KOPT-K1 (cell line): ENCODE measurements at regions not wholly inside any gene's neighbourhood (a gene's known extent, or its start where the extent isn't known, plus 50 kb on each side); places are given as distances from the start of the nearest gene placed in this dataset.
"Not testable (repeated sequence)": the region's sequence is repeated elsewhere in the genome, so short reads cannot be mapped to it uniquely, and the experiment has no call there.

Experiments
- H3K27ac ChIP-seq: fragments of 200-600 bp; sonication (generic); 2 replicates; pipeline ENCODE4 v1.5.1; 2016; ENCODE audit warnings: antibody characterized with exemption, mild to moderate bottlenecking, low read depth, low read length; ENCODE audit not compliant: poor library complexity, severe bottlenecking
- H3K36me3 ChIP-seq: fragments of 200-600 bp; sonication (generic); 2 replicates; pipeline ENCODE4 v1.5.1; 2017; ENCODE audit warnings: antibody characterized with exemption, mild to moderate bottlenecking, low read length, moderate library complexity; ENCODE audit not compliant: insufficient read depth
- H3K9me3 ChIP-seq: fragments of 200-600 bp; sonication (generic); 2 replicates; pipeline ENCODE4 v1.5.1; 2017; ENCODE audit warnings: antibody characterized with exemption, low read length, mild to moderate bottlenecking; ENCODE audit not compliant: insufficient read depth, poor library complexity, severe bottlenecking

DNA sequence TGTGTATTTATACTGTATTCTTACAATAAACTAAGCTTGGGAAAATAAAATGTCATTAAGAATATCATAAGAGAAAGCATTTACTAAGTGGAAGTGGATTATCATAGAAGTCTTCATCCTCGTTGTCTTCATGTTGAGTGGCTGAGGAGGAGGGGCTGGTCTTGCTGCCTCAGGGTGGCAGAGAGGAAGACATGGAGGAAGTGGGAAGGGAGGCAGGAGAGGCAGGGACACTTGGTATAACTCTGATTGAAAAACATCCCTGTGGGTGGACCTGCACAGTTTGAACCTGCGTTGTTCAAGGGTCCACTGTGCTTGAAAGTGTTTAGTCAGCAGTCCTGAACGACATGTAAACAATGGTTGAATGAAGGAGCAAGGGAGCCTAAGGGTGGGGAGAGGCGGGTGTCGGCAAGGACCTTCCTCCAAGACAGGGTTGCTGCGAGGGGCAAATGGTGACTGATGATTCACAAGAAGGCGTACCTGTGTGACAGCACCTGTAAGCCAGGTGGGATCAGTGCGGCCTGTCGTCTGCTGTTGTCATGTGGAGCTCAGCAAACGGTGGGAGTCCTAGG, 103.8 kb upstream of the KLF13 start:
- Histone ChIP-seq H3K27ac (no peak overlapping the region), H3K9me3 (no peaks in the 10 kb centered on the region), H3K36me3 (no peaks in the 10 kb centered on the region)

DNA sequence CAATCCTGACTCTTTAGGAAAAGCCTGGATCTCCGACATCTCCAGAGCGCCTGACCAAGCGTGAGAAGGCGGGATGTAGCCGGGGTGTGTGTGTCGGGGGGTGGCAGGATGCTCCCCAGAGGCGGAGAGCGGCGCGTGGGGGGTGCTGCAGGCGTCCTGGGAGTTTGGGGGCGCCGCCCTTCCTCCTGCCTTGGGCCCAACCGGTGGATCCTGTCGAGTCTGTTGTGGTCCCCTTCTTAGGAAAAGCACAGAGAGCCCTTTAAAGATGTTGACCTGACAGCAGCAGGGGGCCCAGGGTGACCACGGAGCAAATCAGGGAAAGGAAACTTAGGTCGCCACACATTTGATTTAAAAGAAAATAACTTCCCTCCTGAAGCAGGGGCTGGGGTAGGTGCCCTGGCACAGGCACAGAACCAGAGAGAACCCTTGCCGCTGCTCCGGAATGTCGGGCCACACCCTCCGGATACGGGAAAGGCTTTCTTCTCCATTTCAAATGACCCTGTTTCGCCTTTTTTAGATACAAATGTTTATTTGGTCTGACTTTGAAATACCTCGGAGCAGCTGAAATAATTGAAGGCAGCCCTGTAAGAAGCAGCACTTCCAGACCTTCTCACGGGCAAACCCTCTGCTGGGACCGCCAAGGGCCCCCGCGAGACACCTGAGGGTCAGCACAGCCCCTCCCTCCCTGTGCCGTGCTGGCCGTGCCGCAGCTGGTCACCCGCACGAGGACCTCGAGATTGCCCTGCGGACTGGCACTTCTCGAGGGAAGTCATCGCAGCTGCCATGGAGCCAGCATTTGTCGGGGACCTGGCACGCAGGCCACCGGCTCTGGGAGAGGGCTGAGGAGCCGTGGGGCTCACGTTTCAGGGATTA, 102.9 kb upstream of the KLF13 start:
- H3K36me3 ChIP-seq, result no peaks in the 10 kb centered on the region
- no peaks in the 10 kb centered on the region for H3K9me3 ChIP-seq
- H3K27ac ChIP-seq, result no peak overlapping the region

DNA sequence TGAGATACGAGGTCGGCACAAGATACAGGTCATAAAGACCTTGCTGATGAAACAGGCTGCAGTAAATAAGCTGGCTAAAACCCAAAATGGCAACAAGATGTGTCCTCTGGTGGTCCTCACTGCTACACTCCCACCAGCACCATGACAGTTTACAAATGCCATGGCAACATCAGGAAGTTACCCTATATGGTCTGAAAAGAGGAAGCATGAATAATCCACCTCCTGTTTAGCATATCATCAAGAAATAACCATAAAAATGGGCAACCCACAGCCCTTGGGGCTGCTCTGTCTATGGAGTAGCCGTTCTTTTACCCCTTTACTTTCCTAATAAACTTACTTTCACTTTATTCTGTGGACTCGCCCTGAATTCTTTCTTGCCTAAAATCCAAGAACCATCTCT, 102.0 kb upstream of the KLF13 start:
- H3K36me3 ChIP-seq, H3K27ac ChIP-seq, H3K9me3 ChIP-seq: not testable (repeated sequence)

DNA sequence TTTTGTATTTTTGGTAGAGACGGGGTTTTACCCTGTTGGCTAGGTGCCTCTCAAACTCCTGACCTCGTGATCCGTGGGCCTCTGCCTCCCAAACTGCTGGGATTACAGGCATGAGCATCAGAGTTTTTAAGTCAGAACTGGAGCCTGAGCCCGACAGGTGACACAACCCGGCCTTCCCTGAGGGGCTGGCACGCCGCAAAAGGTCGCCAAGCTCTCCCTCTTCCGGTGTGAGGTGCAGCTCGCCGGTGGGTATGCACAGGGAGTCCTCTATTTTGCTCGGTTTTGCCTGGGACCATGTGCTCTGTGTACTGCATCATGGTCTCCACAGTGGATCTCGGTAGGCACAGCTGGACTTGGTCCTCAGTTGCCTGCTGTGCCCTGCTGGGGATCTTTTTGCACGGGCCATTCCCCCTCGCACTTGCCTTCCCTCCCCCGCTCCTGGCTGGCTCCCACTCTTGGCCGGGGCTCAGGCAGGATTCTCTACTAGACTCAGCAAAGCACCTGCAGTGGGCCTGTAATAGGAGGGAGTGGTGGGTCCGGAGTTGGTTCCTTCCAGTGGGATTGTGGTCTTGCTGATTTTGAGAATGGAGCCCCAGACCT, 101.2 kb upstream of the KLF13 start:
- Histone ChIP-seq H3K36me3 (no peaks in the 10 kb centered on the region), H3K27ac (no peak overlapping the region), H3K9me3 (no peaks in the 10 kb centered on the region)

DNA sequence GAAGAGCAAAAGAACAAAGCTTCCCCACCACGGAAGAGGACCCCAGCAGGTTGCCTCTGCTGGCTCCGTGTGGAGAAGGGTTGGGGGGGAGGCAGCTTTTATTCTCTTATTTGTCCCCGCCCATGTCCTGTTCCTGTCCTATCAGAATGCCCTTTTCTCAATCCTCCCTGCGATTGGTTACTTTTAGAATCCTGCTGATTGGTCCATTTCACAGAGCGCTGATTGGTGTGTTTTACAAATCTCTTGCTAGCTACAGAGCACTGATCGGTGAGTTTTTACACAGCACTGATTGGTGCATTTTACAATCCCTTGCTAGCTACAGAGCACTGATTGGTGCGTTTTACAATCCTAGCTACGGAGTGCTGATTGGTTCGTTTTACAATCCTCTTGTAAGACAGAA, 100.6 kb upstream of the KLF13 start:
- H3K36me3 ChIP-seq, result no peaks in the 10 kb centered on the region
- no peaks in the 10 kb centered on the region for H3K9me3 ChIP-seq
- no peak overlapping the region for H3K27ac ChIP-seq

DNA sequence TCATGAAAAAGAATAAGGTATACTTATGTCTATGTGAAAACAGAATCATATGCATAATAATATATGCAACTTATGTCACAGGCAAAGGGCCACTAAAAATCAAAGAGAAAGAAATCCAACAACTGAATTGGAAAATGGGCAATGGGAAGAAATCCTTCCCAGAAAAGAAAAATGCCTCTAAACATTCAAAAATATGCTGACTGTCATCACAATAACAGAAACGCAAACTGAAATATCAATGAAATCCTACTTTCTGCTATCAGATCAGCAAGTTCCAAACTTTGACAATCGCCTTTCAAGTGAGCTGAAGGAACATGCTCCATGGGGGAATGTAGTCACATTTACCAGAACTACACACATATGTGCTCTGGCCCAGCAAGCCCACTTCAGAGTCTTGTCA, 99.4 kb upstream of the KLF13 start:
- Histone ChIP-seq H3K27ac (no peak overlapping the region), H3K36me3 (no peaks in the 10 kb centered on the region), H3K9me3 (no peaks in the 10 kb centered on the region)

DNA sequence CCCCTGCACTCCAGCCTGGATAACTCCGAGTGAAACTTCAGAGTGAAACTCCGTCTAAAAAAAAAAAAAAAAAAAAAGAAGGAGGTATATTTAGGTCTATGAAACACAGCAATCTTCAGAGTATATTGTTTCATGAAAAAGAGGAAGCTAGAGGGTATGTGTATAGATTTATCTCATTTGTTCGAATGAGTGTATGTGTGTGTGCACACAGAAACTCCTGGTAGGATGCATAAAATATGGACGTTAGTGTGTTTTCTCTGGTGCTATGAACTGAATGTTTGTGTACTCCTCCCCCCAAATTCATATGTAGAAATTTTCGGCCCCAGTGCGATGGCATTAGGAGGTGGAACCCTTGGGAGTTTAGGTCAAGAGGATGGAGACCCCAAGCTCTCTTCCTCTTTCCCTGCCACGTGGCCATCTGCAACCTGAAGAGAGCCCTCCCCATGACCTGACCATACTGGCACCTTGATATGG, 98.6 kb upstream of the KLF13 start:
- no peaks in the 10 kb centered on the region for H3K9me3 ChIP-seq
- H3K27ac ChIP-seq, result no peak overlapping the region
- H3K36me3 ChIP-seq, result no peaks in the 10 kb centered on the region

DNA sequence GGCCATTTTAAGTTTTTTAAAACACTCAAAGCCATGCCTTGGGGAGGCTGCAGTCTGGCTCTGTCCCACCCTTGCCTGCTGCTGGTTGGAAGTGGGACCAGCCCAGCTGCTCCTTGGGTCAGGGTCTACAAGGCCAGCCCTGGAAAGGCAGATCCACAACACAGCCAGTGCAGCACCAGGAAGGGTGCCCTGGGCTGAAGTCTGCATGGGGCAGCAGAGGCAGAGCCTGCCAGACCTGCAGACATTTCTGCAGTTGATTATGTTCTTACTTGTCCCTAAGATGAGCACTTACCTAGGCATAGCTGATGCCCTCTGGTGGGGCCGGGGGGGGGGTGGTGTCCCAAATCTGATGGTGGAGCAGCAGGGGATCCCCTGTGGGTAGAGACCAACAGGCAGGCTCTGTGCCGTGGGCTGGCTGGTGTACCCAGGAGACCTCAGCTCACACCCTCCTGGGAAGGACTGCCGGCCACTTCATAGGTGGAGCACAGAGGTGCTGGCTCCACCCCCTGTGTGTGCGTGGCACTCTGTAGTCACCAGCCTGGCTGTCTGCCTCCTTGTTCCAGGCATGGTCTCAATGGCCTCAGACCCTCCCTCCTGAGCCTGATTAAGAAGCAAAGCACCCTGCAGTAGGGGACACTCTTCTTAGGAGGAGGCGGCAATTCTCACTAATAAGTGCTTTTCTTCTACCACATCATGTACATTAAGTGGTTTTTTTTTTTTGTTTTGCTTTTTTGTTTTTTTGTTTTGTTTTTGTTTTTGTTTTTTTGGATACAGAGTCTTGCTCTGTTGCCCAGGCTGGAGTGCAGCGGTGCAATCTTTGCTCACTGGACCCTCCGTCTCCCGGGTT, 97.4 kb upstream of the KLF13 start:
- Histone ChIP-seq H3K36me3 (no peaks in the 10 kb centered on the region), H3K9me3 (no peaks in the 10 kb centered on the region), H3K27ac (no peak overlapping the region)

DNA sequence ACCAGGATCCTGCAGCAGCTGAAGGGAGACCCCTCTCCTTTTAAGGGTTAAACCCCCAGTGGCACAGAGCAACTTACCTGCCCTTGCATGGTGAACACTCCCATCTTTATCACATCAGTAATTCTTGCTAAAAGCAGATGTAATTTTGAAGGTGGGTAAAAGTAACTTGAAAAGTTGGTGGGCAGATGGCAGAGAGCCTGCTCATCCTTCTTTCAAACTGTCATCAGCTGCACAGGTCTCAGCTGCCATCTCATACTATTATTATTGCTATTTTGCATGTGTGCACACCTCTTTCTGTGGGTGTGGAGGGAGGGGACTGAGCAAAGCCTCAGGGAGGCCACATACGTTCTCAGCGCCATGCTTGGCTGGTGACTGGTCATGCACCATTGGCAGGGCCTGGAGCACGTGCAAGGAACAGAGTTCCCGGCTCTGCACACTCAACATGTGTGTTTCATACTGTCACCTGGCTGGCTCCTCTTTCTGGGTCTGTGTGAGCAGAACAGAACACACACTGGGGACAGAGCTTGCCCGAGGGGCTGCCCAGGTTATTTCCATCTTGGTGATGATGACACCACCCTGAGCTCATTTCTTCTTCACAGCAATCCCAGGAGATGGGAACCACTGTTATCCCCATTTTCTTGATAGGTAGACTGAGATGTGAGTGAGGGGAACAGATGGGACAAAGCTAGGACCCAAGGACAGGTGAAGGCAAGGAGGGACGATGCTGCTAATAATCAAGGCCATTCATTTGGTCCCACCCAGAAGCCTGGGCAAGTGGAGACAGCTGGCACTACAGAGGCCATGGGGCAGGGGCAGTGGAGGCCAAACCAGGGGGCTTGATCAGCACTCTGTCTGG, 95.8 kb upstream of the KLF13 start:
- Histone ChIP-seq H3K36me3 (no peaks in the 10 kb centered on the region), H3K9me3 (no peaks in the 10 kb centered on the region), H3K27ac (no peak overlapping the region)

DNA sequence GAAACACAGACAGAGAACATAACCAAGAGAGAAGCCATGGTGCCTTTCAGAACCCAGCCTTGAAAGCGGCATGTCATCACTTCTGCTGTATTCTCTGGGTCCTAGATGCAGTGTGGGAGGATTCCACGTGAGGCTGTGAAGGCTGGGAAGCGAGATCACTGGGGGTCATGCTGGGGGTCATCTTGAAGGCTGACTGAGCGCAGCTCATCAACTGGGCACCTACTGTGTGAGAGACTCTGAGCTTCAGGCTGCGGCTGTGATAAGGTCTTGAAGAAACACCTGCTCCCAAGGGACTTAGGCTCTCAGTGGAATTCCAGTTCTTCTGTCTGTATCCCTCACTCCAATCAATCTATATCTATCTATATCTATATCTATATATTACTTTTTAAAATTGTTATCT, 91.8 kb upstream of the KLF13 start:
- no peak overlapping the region for H3K27ac ChIP-seq
- no peaks in the 10 kb centered on the region for H3K36me3 ChIP-seq
- no peaks in the 10 kb centered on the region for H3K9me3 ChIP-seq

DNA sequence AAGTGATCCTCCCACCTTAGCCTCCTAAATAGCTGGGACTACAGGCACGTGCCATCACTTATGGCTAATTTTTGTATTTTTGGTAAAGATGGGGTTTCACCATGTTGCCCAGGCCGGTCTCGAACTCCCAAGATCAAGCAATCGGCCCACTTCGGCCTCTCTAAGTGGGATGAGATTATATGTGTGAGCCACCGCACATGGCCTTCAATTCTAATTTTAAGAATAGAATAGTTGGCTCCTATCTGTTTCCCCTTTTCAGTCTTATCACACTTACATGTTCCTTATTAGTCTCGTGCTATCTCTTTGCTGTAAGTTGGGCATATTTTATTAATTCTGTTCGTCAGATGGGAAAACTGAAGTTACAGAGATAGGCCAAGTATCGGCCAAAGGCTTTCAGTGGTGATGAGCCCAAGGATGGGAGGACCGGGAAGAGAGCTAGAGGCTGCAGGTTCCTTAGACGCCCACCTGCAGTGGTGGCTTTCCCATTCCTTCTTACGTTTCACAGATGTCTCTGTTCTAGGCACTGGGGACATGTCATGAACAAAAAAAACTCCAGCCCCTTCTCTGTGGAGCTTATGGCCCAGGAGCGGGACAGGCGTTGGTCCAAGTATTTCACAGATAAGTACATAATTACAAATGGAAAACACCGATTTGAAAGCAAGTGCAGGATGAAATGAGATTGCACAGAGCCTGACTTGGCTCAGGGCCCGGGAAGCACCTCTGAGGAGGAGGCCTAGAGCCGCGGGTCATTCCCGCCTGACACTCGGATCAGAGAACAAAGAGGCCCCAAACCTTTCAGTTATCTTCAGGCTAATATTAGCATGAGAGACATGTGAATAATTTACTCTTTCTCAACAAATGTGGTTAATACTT, 91.1 kb upstream of the KLF13 start:
- Histone ChIP-seq H3K36me3 (no peaks in the 10 kb centered on the region), H3K27ac (no peak overlapping the region), H3K9me3 (no peaks in the 10 kb centered on the region)

DNA sequence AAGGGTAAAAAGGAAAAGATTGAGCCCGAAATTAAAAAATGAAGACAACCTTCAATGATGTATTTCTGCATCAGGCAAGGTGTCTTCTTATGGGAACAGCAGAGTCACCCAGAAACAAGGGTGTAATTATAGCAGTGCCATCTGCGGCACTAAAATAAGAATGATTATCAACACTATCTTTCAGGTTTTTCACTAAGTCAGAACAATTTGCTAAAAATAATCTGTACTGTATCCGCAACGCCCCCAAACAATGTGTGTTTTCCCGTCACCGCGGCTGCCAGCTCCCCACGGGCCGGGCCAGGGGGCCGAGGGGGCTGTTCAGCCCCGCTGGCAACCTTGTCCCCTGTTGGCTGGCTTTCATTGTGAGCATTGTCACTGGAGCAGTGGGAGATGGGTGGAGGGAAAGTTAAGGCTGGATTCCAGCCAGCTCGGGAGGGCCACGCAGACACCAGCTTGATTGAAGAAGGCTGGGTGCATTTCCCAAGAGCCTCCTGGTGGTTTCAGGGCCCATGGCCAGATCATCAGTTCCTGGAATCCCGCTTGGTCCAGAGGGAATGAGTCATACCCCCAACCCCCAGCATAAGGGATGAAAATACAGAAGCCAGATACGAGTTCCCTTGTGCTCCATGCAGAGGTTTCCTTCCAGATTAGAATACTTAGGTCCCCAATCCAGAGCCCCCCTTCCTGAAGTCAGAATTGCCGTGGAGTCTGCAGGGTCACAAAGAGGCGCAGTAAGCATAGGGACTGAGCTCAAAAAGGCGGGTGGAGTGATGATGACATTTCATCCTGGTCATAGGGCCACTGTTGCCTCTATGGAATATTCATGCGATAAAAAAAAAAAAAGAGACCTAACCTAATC, 90.2 kb upstream of the KLF13 start:
- no peak overlapping the region for H3K27ac ChIP-seq
- no peaks in the 10 kb centered on the region for H3K9me3 ChIP-seq
- no peaks in the 10 kb centered on the region for H3K36me3 ChIP-seq

DNA sequence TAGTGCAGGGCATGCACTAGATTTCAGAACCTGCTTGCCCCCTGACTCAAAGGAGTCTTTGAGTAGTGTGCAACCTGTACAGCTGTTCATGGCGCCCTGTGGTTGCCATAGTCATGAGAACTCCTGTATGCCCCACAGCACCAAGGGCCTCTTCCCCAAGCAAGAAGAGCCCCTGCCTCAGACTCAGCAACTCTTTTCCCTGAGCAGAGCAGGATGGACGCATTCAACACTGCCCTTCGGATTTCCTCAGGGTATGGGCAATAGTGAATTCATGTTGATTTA, 89.7 kb upstream of the KLF13 start:
- no peaks in the 10 kb centered on the region for H3K9me3 ChIP-seq
- no peaks in the 10 kb centered on the region for H3K36me3 ChIP-seq
- H3K27ac ChIP-seq, result no peak overlapping the region
